ENCODE measurements at regions not wholly inside any gene's neighbourhood (a gene's known extent, or its start where the extent isn't known, plus 50 kb on each side); places are given as distances from the start of the nearest gene placed in this dataset.
A peak's percentile ranks its signal among the peaks of the same experiment; 100 is the strongest.

- H3K18ac ChIP-seq (ENCODE audit: insufficient read length, low read depth, low read length): no peak overlapping the region
- no peak overlapping the region for H3K4me2 ChIP-seq (ENCODE audit: insufficient read depth, insufficient read length, low read length)
- no peak for DNase-seq
- H4K91ac ChIP-seq (ENCODE audit: insufficient read length, low read depth, low read length): no peak overlapping the region
- H3K79me2 ChIP-seq (ENCODE audit: insufficient read depth, low read length): no peaks in the 10 kb centered on the region
- H2AFZ ChIP-seq (ENCODE audit: low read length): no peak overlapping the region
- no peak overlapping the region for H3K4ac ChIP-seq (ENCODE audit: low read depth, low read length)
- H2BK120ac ChIP-seq (ENCODE audit: low read depth, low read length, poor library complexity, severe bottlenecking): no peak overlapping the region
- no CpG with 5 or more reads among the region's 2 CpGs for WGBS (ENCODE audit: extremely low coverage, insufficient read length, low lambda C conversion rate)
- H3T11ph ChIP-seq (ENCODE audit: low read length): no peak overlapping the region
- H2BK20ac ChIP-seq (ENCODE audit: low read depth, low read length, poor library complexity, severe bottlenecking): no peak overlapping the region
- no peak overlapping the region for H2BK5ac ChIP-seq (ENCODE audit: insufficient read length, low read length)
- H3K14ac ChIP-seq (ENCODE audit: insufficient read depth, low read length): no peak overlapping the region
- no peaks in the 10 kb centered on the region for H3K23me2 ChIP-seq (ENCODE audit: insufficient read length, low read depth, low read length, poor library complexity, severe bottlenecking)
- Mint-ChIP-seq H3K27me3 (ENCODE audit: low read depth) (no peaks in the 10 kb centered on the region; the same call in 1 of the 2 replicates), H3K36me3 (ENCODE audit: insufficient read depth in 1 of 3, low read depth in 3 of 3) (no peaks in the 10 kb centered on the region), H3K9me3 (peaks cover 0 to 2% of the 10 kb centered on the region in 2 experiments; a peak in 2 of 5 replicates), H3K4me3 (no peak overlapping the region), H3K27ac (no peak overlapping the region), H3K4me1 (no peaks in the 10 kb centered on the region)
- H3K4me1 ChIP-seq (ENCODE audit: insufficient read depth, low read length): no peaks in the 10 kb centered on the region
- H3K79me1 ChIP-seq (ENCODE audit: insufficient read depth, low read depth, low read length, poor library complexity, severe bottlenecking): no peaks in the 10 kb centered on the region
- no peak overlapping the region for H2BK15ac ChIP-seq (ENCODE audit: low read depth, low read length)
- no peak overlapping the region for H3K27ac ChIP-seq (ENCODE audit: insufficient read length, low read depth, low read length)
- no peak overlapping the region for H4K8ac ChIP-seq (replicated peaks; ENCODE audit: insufficient read length, low read depth, low read length)
- peak; percentile 39; the same call in 2 of the 3 replicates for TF ChIP-seq CTCF (conservative IDR thresholded peaks at IDR 0.05)
- H3K56ac ChIP-seq (ENCODE audit: insufficient read length, low read depth, low read length): no peak overlapping the region
- H3K27me3 ChIP-seq (ENCODE audit: insufficient read depth, low read length): no peaks in the 10 kb centered on the region
- no peaks in the 10 kb centered on the region for H3K9me3 ChIP-seq (ENCODE audit: control insufficient read depth, low read depth, low read length)
- no peak overlapping the region for H2AK5ac ChIP-seq (ENCODE audit: insufficient read length, low read length)
- no peak overlapping the region for H4K5ac ChIP-seq (ENCODE audit: insufficient read length, low read depth, low read length)
- no peaks in the 10 kb centered on the region for H4K20me1 ChIP-seq (ENCODE audit: control insufficient read depth, insufficient read depth, insufficient read length)
- no peak overlapping the region for H3K9ac ChIP-seq (ENCODE audit: extremely low read depth, insufficient read length, low read length)
- no peak overlapping the region for H3K23ac ChIP-seq (ENCODE audit: insufficient read length, low read depth, low read length)
- no peak overlapping the region for H2BK12ac ChIP-seq (ENCODE audit: insufficient read length, low read depth, low read length)
Measured at GRCh38 chr12:126856958-126857357, 1410.0 kb upstream of the TMEM132C start.

All from H9 (cell line).